PC-9 (cell line): ENCODE measurements at regions not wholly inside any gene's neighbourhood (a gene's known extent, or its start where the extent isn't known, plus 50 kb on each side); places are given as distances from the start of the nearest gene placed in this dataset.

Experiments
- CTCF ChIP-seq: fragments of 200-600 bp; sonication (generic); conservative IDR thresholded peaks from 2 replicates; pipeline ENCODE4 v1.6.1; 2017; ENCODE audit warnings: mixed run types, antibody characterized with exemption, mild to moderate bottlenecking, moderate library complexity
- EZH2 ChIP-seq: fragments of 200-600 bp; sonication (generic); IDR thresholded peaks from 2 replicates; pipeline ENCODE4 v1.8.0; 2017; ENCODE audit warnings: antibody characterized with exemption, low read depth

GRCh38 chr6:119879731-119880130 is 530.2 kb upstream of the MAN1A1 start:
- TF ChIP-seq CTCF (no peak), EZH2 (no peak)
